Suprapubic skin (tissue), 4 donors: ENCODE measurements at regions not wholly inside any gene's neighbourhood (a gene's known extent, or its start where the extent isn't known, plus 50 kb on each side); places are given as distances from the start of the nearest gene placed in this dataset.
A peak's percentile ranks its signal among the peaks of the same experiment; 100 is the strongest.

Experiments
- DNase-seq, 2 donors: peaks; one replicate each; pipeline ENCODE4 v3.0.0-alpha.2; 2019; ENCODE audit warnings: low spot score in 2 of 2
- H3K27ac ChIP-seq: fragments of 200-600 bp; sonication (generic); one replicate; pipeline ENCODE4 v1.5.1; 2019
- H3K27me3 ChIP-seq: fragments of 200-600 bp; sonication (generic); one replicate; pipeline ENCODE4 v1.5.1; 2019
- H3K36me3 ChIP-seq: fragments of 200-600 bp; sonication (generic); one replicate; pipeline ENCODE4 v1.5.1; 2019
- H3K4me1 ChIP-seq: fragments of 200-600 bp; sonication (generic); one replicate; pipeline ENCODE4 v1.5.1; 2019
- H3K4me3 ChIP-seq: fragments of 200-600 bp; sonication (generic); one replicate; pipeline ENCODE4 v1.5.1; 2019; ENCODE audit warnings: mild to moderate bottlenecking
- H3K9me3 ChIP-seq: fragments of 200-600 bp; sonication (generic); one replicate; pipeline ENCODE4 v1.5.1; 2019
- EP300 ChIP-seq: sonication (generic); formaldehyde crosslinking; IDR thresholded peaks from one replicate; pipeline ENCODE4 v1.6.1; 2017; ENCODE audit warnings: antibody characterized with exemption
- POLR2A ChIP-seq, 2 donors: fragments of 450-650 bp; IDR thresholded peaks; one replicate each; pipeline ENCODE4 v1.6.1; 2017; ENCODE audit warnings: antibody characterized with exemption in 2 of 2, mild to moderate bottlenecking in 2 of 2, moderate library complexity in 2 of 2
- POLR2AphosphoS5 ChIP-seq, 3 donors: sonication (generic); formaldehyde crosslinking; IDR thresholded peaks; one replicate each; pipeline ENCODE4 v1.6.1; 2017; ENCODE audit warnings: antibody characterized with exemption in 3 of 3
- WGBS: methylation state at CpG from one replicate; pipeline ENCODE4 v1.1.5; 2018; 5-methylcytosine and 5-hydroxymethylcytosine counted together
- TF ChIP-seq, protein P1 (sequence below), 2 donors: fragments of 200-600 bp in 1 of 2; fragments of 450-650 bp in 1 of 2; sonication (generic) in 1 of 2; IDR thresholded peaks; one replicate each; pipeline ENCODE4 v1.5.1; 2016 to 2019; ENCODE audit warnings: antibody characterized with exemption in 2 of 2, mild to moderate bottlenecking in 1 of 2, moderate library complexity in 1 of 2

DNA sequence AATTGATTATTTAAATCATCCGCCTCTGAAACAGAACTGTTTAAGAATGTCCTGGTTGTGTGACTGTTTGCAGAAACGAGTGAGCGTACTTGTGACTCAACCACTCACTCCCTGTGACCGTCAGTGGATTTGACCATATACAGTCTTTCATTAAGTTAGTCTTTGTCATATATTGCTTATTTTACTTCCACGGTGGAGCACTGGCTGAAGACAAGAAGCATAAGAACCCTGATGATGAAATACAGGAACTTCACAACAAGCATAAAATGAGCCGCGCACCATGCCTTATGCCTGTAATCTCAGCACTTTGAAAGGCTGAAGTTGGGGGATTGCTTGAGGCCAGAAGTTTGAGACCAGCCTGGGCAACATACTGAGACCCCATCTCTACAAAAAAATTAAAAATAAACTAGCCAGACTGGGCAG, 194.0 kb downstream of the TOMM20 start:
- DNase-seq: peak; percentile 25 to 47
- no peak overlapping the region for H3K4me3 ChIP-seq
- H3K4me1 ChIP-seq: peaks cover 11% of the 10 kb centered on the region
- 83% methylated on average over 7 of the region's 7 CpGs for WGBS
- no peak overlapping the region for H3K27ac ChIP-seq
- no peaks in the 10 kb centered on the region for H3K9me3 ChIP-seq
- H3K36me3 ChIP-seq: no peaks in the 10 kb centered on the region
- H3K27me3 ChIP-seq: no peaks in the 10 kb centered on the region
- TF ChIP-seq POLR2A (IDR thresholded peaks at IDR 0.05) (no peak), EP300 (no peak), POLR2AphosphoS5 (IDR thresholded peaks at IDR 0.05) (no peak)
- TF ChIP-seq, protein P1, sequence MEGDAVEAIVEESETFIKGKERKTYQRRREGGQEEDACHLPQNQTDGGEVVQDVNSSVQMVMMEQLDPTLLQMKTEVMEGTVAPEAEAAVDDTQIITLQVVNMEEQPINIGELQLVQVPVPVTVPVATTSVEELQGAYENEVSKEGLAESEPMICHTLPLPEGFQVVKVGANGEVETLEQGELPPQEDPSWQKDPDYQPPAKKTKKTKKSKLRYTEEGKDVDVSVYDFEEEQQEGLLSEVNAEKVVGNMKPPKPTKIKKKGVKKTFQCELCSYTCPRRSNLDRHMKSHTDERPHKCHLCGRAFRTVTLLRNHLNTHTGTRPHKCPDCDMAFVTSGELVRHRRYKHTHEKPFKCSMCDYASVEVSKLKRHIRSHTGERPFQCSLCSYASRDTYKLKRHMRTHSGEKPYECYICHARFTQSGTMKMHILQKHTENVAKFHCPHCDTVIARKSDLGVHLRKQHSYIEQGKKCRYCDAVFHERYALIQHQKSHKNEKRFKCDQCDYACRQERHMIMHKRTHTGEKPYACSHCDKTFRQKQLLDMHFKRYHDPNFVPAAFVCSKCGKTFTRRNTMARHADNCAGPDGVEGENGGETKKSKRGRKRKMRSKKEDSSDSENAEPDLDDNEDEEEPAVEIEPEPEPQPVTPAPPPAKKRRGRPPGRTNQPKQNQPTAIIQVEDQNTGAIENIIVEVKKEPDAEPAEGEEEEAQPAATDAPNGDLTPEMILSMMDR (IDR thresholded peaks at IDR 0.05): no peak

DNA sequence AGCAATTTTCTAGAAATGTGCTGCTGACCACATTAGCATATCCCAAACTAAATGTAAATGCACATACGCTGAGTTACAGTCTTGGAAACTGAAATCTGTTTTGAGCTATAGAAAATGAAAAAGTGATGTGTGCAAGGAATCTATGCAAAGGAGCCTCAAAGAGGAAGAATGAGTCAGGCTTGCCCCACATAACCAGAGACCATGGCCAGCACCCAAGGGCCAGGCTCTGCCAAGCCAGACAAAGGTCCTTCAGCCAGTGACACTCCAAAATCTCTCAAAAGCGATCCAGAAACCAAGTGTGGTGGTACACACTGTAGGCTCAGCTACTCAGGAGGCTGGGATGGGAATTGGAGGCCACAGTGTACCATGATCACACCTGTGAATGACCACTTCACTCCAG, 195.2 kb downstream of the TOMM20 start:
- Histone ChIP-seq H3K4me1 (peaks cover 11% of the 10 kb centered on the region), H3K27me3 (no peaks in the 10 kb centered on the region), H3K27ac (no peak overlapping the region), H3K9me3 (no peaks in the 10 kb centered on the region), H3K36me3 (no peaks in the 10 kb centered on the region), H3K4me3 (no peak overlapping the region)
- 29% methylated on average over 2 of the region's 2 CpGs for WGBS
- peak; percentile 74 to 77 for DNase-seq
- TF ChIP-seq EP300: no peak
- no peak for TF ChIP-seq POLR2A (IDR thresholded peaks at IDR 0.05)
- TF ChIP-seq, protein P1 (IDR thresholded peaks at IDR 0.05): no peak
- TF ChIP-seq POLR2AphosphoS5 (IDR thresholded peaks at IDR 0.05): no peak

DNA sequence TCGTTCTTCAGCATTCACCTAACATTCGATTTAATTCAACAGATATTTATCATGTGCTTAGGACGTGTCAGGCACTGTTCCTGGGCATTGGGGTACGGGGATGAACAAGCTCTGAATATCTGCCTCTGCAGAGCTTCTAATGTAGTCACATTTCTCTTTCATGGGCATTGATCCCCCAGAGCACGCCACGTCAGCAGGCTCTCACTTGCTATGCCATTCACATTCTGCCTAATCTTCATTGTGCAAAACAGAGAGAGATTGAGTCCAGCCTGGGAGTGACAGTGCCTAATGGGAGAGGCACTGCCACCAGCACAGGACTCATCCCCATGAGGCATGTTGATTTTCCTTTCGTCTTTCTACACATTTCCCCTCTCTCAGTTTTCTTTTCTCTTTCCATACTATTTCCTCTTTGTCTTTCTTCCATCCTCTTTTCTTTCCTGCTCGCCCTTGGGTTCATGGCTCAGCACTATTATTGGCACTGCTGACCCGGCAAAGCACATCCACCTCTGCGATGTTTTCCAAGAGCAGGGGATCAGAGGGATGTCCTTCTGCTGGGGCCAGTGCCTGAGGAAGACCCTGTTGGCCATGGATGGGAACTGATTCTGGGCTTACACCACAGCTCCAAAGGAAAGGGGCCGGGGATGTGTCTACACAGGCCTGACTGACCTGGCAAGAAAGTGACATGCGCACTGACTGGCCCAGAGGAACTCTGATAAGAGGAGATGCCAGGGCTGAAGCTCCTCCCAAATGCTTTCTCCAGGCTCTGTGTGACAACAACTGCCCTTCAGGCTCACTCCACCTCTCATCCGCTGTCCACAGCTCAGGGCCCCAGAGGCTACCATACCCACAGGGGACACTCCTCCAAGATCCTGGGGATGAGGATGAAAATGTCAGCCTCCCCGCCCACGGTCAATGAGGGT, 195.9 kb downstream of the TOMM20 start:
- DNase-seq: peak; percentile 54 to 62
- Histone ChIP-seq H3K27me3 (no peaks in the 10 kb centered on the region), H3K27ac (no peak overlapping the region), H3K4me3 (no peak overlapping the region), H3K36me3 (no peaks in the 10 kb centered on the region), H3K4me1 (peaks cover 11% of the 10 kb centered on the region), H3K9me3 (no peaks in the 10 kb centered on the region)
- TF ChIP-seq POLR2A (IDR thresholded peaks at IDR 0.05): no peak
- TF ChIP-seq, protein P1 (IDR thresholded peaks at IDR 0.05): no peak
- no peak for TF ChIP-seq EP300
- no peak for TF ChIP-seq POLR2AphosphoS5 (IDR thresholded peaks at IDR 0.05)
- WGBS: 88% methylated on average over 14 of the region's 15 CpGs

DNA sequence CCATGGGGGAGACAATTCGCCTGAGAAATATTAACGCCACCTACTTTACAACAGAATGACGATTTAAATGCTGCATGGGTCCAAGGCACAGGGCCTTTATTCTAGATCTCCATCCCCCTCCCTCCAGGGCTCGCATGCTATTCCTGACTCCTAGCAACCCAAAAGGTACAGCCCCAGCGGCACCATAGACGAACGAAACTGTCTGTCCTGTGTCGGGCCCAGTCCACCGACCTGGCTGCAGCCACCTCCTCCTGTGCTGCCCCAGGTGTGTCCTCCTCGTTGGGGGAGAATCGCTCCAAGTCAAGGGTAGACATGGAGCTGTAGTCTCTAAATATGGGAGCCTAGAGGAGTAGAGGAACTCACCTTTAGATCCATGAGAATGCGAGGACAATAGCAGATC, 196.5 kb downstream of the TOMM20 start:
- Histone ChIP-seq H3K9me3 (no peaks in the 10 kb centered on the region), H3K27me3 (no peaks in the 10 kb centered on the region), H3K36me3 (no peaks in the 10 kb centered on the region), H3K27ac (no peak overlapping the region), H3K4me1 (peaks cover 11% of the 10 kb centered on the region), H3K4me3 (no peak overlapping the region)
- no peak for TF ChIP-seq POLR2AphosphoS5 (IDR thresholded peaks at IDR 0.05)
- TF ChIP-seq, protein P1 (IDR thresholded peaks at IDR 0.05): no peak
- TF ChIP-seq POLR2A (IDR thresholded peaks at IDR 0.05): no peak
- TF ChIP-seq EP300: no peak
- DNase-seq: peak; percentile 49 to 56
- 95% methylated on average over 12 of the region's 12 CpGs for WGBS

DNA sequence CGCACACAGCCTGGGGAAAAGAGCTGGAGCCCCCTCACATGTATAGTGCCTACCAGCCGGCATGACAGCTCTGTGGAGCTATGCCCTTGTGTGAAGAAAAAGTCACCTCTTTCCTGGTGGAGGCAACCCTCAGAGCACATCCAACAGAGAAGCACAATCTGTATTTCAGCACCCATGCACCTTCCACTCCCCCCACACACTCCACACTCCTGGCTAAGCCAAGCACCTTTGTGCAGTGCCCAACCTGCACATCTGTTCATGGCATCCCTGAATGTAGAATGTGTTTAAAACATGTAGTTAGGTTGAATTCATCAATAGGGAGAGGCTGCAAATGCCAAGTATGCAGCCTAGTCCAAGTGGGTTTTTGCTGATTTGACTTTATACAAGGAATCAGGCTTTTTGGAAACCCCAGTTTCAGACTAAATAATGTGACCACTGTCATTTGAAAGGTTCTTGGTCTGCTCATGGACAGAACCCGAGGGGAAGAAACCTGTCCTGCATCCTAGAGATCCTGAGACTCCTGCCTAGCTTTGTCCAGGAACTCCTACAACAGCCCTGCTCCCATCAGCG, 197.1 kb downstream of the TOMM20 start:
- WGBS: 95% methylated on average over 4 of the region's 4 CpGs
- H3K27me3 ChIP-seq: no peaks in the 10 kb centered on the region
- TF ChIP-seq, protein P1 (IDR thresholded peaks at IDR 0.05): no peak
- no peak for TF ChIP-seq POLR2A (IDR thresholded peaks at IDR 0.05)
- no peak overlapping the region for H3K27ac ChIP-seq
- DNase-seq: peak in 1 of 2 donors; percentile 45
- H3K9me3 ChIP-seq: no peaks in the 10 kb centered on the region
- H3K36me3 ChIP-seq: no peaks in the 10 kb centered on the region
- H3K4me1 ChIP-seq: peaks cover 16% of the 10 kb centered on the region
- H3K4me3 ChIP-seq: no peak overlapping the region
